Right forelimb (tissue), 1 donor: ENCODE measurements at regions not wholly inside any gene's neighbourhood (a gene's known extent, or its start where the extent isn't known, plus 50 kb on each side); places are given as distances from the start of the nearest gene placed in this dataset.

Experiments
- DNase-seq: peaks from one replicate; pipeline ENCODE4 v3.0.0-alpha.2; 2018

GRCh38 chr7:113825832-113826231, 93.0 kb downstream of the PPP1R3A start:
- no peak for DNase-seq

- DNase-seq = no peak
These were observed 94.5 kb downstream of the PPP1R3A start for GRCh38 chr7:113824117-113824823.

DNA sequence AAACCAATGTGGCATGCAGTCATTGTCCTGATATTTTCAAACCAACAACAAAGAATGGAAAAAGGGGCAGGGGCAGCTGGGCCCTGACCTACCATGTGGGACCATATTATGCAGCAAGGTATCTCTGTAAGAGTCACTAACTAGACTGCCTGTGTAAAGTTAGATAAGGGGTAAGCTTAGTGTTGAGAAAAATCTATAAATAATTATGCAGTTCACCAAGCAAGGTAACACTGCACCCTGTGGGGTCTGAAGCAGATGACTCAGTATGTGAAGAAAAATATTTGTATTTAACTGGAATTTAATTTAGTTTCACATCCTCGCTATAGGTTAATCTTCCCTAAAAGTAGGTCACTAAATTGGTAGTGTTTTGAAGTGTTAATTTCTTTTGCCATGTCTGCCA, 99.3 kb downstream of the PPP1R3A start:
- DNase-seq = no peak

DNA sequence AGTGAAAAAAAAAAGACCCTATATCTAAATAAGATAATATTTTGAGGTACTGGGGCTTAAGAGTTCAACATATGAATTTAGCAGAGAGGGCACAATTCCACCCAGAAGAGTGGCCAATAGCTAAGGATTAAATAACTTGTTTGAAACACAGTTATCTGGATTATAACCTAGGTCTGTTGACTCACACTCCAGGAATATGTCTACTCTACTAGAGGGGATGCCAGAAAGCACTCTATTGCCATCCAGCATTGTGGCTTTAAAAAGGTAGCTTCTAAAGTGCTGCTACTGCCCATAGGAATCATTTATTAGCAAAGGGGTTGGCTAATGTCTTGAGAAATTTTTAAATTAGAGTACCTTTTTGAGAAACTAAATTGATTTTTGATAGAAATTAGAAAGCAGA, 102.2 kb downstream of the PPP1R3A start:
- DNase-seq = no peak

GRCh38 chr7:113813471-113813870, 105.3 kb downstream of the PPP1R3A start:
- DNase-seq = no peak

- no peak for DNase-seq
These were observed 106.1 kb downstream of the PPP1R3A start for GRCh38 chr7:113812591-113813255.

DNA sequence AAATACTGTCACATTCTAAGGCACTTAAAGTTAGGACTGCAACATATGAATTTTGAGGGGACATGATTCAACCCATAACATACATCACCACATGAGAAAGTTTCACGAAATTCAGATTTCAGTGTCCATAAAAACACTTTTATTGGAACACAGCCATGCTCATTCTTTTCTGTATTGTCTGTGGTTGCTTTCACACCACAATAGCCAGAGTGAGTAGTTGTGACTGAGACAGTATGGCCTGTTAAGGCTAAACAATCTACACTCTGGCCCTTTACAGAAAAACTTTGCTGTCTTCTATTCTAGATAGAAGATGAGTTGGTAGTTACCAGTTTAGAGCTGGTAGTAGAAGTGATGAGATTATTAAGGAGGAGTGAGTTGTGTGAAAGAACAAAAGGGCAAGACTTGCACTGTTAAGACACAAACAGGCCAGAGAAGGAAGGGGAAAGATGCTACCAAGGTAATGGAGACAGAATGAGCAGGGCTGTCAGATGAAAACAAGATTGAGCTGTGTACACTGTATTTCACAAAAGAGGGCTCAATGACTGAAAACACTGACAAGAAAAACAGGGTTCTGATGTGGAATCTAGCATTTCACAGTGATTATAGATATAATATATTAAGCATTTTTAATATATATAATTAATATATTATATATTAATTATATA, 108.6 kb downstream of the PPP1R3A start:
- no peak for DNase-seq

- no peak for DNase-seq
These were observed 109.2 kb downstream of the PPP1R3A start for GRCh38 chr7:113809581-113809980.

- DNase-seq = no peak
These were observed 112.0 kb downstream of the PPP1R3A start for GRCh38 chr7:113806633-113807327.

- no peak for DNase-seq
These were observed 112.8 kb downstream of the PPP1R3A start for GRCh38 chr7:113805976-113806375.

- no peak for DNase-seq
These were observed 114.2 kb downstream of the PPP1R3A start for GRCh38 chr7:113804475-113805095.

- no peak for DNase-seq
These were observed 117.1 kb downstream of the PPP1R3A start for GRCh38 chr7:113801751-113802150.

GRCh38 chr7:113800826-113801225, 118.0 kb downstream of the PPP1R3A start:
- no peak for DNase-seq

- DNase-seq = no peak
These were observed 118.9 kb downstream of the PPP1R3A start for GRCh38 chr7:113799896-113800295.

- DNase-seq = no peak
These were observed 121.3 kb downstream of the PPP1R3A start for GRCh38 chr7:113797420-113798010.

DNA sequence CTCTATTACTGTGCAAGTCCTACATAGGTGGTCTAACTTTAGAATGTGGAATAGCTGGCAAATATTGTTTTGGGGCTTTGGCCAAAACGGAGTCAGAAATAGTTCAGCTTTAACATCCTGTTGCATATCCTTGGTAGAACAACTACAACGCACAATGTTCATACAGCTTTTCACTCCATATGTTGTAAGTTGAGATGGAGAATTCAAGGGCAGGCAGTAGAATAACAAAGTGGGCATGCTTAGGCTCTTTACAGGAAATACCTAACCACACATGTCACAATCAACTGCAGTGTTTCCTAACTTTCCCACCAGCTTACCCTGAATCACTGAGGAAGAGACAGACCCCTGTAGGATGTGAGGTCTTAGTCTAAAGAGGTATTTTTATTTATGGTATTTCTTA, 122.3 kb downstream of the PPP1R3A start:
- no peak for DNase-seq

DNA sequence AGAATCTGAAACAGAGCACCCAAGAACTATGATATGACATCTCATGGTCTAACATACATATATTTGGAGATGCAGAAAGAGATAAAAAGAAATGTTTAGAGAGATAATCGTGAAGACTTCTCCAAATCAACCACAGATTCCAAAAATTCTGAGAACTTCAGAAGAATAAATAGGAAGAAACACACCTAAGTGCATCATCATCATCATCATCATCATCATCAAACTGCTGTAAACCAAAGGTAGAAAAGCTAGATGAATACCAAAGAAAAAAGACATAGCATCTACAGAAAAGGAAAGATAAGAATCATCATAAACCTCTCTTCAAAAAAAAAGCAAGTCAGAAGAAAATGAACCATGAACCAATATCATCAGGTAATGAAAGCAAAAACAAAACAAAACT, 124.2 kb downstream of the PPP1R3A start:
- no peak for DNase-seq

- DNase-seq = no peak
These were observed 125.6 kb downstream of the PPP1R3A start for GRCh38 chr7:113793171-113793570.

DNA sequence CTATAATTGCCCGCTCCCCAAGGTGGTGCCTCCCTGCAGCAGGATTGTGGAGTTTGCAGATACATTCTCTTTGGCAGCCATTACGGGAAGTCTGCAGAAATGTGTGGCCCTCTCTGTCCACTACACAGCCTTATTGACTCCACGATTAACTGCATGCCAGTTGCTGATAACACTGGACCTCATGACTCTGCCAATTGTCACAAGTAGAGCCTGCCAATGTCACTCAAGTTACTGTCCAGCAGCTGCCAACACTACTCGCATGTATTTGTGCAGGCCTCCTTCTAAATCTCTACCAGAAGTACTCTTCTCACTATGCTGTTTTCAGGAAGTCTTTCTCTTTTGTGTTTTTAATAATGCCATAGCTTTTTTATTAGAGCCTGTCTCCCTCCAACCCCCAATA, 128.8 kb downstream of the PPP1R3A start:
- no peak for DNase-seq

DNA sequence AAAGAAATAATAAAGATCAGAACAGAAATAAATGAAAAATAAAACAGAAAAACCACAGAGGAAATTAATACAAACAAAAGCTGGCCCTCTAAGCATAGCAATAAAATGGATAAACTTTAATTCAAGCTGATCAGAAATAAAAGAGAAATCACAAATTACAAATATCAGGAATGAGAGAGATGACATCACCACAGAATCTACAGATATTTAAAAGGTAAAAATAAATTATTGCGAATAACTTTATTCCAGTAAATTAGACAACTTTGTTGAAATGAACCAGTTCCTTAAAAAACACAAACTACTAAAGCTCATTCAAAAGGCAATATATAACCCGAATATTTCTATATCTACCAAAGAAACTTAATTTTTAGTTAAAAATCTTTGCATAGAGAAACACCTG, 131.7 kb downstream of the PPP1R3A start:
- no peak for DNase-seq

DNA sequence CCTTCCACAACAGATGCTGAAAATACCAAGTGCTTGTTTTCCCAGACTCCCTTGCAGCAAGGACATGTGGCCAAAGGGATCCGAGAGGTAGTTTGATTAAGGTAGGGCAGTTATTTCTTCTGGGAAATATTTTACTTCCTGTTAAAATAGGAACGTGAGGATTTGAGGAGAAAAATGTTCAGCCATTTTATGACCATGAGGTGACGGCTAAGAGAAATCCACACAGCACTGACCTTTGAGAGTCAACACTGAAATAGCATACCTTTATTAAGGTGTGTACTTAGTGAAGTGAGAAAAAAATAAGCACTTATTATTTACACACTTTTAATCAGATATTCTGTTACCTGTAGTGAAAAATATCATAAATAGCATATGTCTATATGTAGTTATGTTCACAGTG, 133.9 kb downstream of the PPP1R3A start:
- DNase-seq = no peak

- DNase-seq = no peak
These were observed 134.5 kb downstream of the PPP1R3A start for GRCh38 chr7:113784316-113784715.

DNA sequence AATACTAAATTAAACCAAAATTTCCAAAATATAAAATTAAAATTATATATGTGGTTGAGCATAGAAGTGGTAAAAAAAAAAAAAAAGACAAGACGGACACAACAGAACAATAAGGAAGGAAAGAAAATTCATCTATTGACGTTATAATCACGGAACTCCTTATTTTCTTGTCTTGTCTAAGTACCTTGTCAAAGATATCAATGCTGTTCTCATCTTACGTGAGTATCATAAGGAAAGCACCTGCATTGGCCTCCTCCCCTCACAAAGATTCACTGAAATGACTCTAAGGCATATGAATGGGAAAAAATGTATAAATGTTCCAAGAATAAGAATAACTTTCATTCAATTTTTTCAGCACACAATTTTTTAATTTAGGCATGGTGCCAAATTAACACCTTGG, 135.4 kb downstream of the PPP1R3A start:
- no peak for DNase-seq
